HG02884 (cell line): ENCODE measurements at regions not wholly inside any gene's neighbourhood (a gene's known extent, or its start where the extent isn't known, plus 50 kb on each side); places are given as distances from the start of the nearest gene placed in this dataset.
"Not testable (repeated sequence)": the region's sequence is repeated elsewhere in the genome, so short reads cannot be mapped to it uniquely, and the experiment has no call there.

Experiments used
- ATAC-seq: cut with Tn5 transposase; IDR thresholded peaks from one replicate; pipeline ENCODE4 v1.9.1; 2021; ENCODE audit warnings: mild to moderate bottlenecking, moderate library complexity; ENCODE audit not compliant: unreplicated experiment

DNA sequence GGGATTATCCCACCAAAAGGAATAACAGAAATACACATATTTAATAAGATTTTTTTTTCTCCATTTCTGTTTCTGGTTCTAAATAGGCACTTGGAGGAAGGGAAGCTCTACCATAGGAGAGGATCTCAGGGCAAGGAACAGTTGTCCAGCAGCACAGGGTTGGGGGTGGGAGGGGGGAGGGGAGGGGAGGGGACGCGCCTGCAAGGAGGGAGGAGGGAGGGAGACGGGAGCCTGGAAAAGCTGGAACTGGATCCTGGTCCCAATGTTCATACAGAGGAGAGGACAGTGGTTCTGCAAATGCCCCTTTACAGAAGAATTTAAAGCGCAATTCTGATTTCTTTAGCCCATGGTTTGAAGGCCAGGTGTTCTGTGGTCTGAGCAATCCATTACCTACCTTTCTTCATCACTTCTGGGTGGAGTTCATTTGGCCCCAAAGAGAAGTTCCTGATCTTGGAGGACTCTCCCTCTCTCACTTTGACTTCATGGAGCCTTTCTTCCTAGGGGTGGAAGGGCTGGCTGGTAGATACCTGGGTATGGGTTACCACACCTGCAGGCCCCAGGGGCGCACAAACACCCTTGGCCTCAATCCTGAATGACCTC, 348.9 kb upstream of the NCAM1 start:
- ATAC-seq: no peak

- ATAC-seq: no peak
Measured at GRCh38 chr11:112613051-112613972, 347.9 kb upstream of the NCAM1 start.

DNA sequence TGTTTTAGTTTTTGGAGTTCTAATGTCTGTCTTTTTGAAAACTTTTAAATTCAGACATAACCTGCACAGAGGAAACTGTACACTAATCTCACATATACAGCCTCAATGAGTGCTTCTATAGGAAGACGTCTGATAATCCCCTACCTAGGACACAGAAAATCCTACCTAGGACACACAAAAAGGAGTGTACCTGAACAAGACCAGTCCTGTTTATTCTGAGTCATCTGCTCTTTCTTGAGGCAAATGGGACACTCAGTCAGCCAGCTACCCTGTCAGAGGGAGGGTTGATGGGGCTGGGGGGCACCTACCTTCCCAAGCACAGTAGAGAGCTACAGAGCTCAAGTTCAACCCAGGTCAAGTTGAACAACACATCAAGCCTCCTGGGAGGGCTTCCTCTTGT, 346.6 kb upstream of the NCAM1 start:
- ATAC-seq: no peak

DNA sequence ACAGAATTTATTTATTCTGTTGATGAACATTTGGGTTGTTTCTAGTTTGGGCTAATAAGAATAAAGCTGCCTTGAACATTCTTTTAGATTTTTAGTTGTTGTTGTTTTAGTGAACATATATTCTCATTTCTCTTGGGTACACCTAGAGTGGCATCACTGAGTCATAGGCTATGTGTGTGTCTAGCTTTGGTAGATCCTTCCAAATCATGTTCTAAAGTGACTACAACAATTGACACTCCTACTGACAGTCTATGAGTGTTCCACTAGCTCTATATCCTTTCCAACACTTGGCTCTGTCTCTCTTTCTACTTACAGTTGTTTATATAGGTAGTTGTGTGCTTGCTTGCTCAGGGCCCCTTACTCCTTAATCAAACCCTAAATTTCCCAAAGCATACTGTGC, 346.0 kb upstream of the NCAM1 start:
- ATAC-seq: no peak

- ATAC-seq: no peak
Measured at GRCh38 chr11:112615891-112616290, 345.3 kb upstream of the NCAM1 start.

- no peak for ATAC-seq
Measured at GRCh38 chr11:112616327-112617097, 344.7 kb upstream of the NCAM1 start.

DNA sequence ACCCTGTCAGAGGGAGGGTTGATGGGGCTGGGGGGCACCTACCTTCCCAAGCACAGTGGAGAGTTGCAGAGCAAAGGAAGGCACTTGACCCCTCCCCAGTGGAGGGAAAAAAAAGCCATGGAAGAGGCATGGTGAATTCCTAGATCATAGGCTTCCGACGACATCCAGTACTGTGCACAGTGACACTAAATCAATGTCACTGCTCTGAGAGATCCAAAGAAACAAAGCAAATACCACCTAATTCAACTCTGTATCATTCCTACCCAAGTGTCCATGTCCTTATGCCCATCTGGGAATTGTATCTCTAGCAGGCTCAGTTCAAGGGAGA, 344.2 kb upstream of the NCAM1 start:
- ATAC-seq: no peak

DNA sequence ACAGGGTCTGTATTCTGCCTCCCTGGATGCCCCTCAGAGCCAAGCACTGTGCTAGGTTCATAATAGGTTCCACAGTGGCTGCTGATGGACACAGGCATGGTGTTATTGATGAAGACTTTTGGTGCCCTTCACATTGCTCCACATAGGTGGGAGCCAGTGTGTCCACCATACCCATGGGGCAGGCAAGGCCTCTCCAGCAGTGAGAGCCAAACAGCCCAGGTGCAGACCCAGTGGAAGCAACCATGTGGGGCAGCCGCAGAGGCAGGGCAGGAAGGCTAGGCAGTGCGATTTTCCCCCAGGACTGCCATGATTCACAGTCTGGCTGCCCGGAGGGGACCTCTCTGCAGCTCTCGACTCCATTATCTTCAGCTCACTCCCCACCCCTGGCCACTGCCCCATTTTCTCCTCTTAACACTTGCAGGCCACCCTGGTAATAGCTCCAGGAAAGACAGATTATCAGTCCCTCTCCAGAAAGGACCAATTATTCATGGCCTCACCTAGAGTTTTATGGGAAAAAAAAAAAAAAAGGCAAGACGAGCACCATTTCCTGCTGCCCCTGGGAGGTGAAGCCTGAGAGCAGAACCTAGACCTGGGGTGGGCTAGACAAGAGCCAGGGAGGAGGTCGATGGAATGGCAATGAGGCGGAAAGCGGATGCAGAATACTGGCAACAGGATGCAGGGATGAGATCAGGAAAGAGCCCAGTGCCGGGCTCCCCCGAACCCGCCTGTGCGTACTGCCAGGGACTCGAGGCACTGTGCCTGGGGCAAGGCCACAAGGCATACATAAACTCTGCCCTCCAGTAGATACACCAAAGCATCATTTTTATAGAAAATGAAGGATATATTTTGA, 343.0 kb upstream of the NCAM1 start:
- no peak for ATAC-seq

GRCh38 chr11:112619106-112619505, 342.1 kb upstream of the NCAM1 start:
- no peak for ATAC-seq

- ATAC-seq: peak; percentile 49
Measured at GRCh38 chr11:112620621-112621394, 340.4 kb upstream of the NCAM1 start.

DNA sequence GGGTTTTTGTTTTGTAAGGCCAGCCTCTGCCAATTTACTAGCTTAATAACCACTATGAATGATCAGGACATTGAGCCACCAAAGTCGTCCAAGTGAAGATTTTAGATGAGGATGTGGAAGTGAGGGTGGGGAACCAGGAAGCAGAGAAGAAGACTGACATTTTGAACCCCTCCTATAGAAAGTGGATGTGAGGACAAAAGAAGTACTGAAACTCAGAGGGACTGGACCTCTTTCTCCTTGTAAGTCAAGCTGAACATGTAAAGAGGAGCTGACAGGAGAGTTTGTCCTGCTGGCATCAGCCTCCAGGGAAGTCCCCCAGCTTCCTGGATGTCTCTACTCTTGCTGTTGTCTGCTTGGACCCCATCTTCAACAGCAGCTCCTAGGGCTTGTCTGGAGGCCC, 338.2 kb upstream of the NCAM1 start:
- no peak for ATAC-seq

DNA sequence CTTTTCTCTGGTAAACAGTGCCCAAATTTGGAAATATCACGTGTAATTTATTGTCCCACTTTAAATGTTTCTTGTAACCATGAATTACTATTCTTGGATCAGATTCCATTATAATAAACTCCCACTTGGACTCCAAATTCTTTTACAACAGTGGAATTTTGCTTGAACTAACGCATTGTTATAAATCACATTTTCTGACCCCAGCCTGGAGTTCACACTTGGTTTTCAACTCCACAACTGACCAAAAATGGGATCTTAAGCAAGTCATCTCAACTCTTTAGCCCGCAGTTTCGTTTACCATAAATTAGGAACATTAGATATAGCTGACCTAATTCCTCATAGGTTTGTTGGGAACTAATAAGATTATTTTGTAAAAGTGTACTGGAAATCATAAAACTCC, 336.8 kb upstream of the NCAM1 start:
- no peak for ATAC-seq

GRCh38 chr11:112624971-112625370, 336.2 kb upstream of the NCAM1 start:
- not testable (repeated sequence) for ATAC-seq

DNA sequence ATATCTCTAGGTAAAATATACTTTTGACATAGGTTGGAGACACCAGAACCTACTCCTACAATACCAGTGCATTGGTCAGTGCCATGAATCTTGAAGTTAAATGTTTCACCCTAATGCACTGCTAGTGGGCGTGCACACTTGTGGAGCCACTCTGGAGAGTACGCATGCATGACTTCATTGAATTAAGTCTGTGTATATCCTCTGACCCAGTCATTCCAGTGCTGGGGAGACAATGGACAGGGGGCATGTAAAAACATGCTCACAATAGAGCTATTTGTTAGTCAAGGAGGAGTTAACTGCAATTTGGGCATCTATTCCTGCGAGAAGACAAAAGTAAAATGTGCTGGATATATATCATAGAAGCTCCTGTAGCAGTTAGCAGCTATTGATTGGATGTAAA, 335.4 kb upstream of the NCAM1 start:
- ATAC-seq: no peak

- no peak for ATAC-seq
Measured at GRCh38 chr11:112626731-112627130, 334.5 kb upstream of the NCAM1 start.

- peak; percentile 63 for ATAC-seq
Measured at GRCh38 chr11:112627588-112628045, 333.6 kb upstream of the NCAM1 start.

- ATAC-seq: no peak
Measured at GRCh38 chr11:112628676-112629075, 332.5 kb upstream of the NCAM1 start.

DNA sequence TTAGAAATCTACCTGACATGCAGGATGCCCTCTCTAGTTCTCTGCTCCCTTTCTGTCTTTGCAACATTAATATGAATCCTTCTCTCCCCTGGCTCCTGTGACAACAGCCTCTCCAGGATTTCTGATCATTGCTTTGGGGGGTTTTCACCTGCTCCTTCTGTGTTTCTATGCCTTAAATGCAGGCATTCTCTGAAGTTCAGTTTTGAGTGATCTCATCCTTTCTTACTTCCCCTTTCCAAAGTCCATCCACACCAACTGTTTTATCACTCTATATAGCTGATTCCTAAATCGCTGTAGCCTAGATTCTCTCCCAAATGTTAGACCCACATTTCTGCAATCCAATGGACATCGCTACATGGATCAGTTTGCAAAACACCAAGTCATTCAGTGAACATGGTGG, 330.7 kb upstream of the NCAM1 start:
- no peak for ATAC-seq

DNA sequence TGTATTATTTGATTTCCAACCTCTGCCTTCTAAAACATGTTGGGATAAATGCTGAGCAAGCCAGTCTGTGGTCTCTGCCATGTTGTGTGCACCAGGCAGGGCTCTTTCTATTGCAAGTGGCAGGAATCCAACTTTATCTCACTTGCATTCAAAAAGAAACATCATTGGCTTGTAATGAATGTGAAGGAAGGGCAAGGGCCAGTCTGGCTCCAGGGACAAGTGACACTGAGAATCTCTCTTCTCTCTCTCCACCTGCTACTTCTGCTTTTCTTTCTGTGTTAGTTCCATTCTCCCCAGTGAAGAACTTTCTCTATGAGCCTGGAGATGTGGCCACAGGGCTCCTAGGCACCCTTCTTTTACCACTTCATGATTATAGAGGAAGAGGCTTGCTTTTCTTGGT, 329.9 kb upstream of the NCAM1 start:
- no peak for ATAC-seq

DNA sequence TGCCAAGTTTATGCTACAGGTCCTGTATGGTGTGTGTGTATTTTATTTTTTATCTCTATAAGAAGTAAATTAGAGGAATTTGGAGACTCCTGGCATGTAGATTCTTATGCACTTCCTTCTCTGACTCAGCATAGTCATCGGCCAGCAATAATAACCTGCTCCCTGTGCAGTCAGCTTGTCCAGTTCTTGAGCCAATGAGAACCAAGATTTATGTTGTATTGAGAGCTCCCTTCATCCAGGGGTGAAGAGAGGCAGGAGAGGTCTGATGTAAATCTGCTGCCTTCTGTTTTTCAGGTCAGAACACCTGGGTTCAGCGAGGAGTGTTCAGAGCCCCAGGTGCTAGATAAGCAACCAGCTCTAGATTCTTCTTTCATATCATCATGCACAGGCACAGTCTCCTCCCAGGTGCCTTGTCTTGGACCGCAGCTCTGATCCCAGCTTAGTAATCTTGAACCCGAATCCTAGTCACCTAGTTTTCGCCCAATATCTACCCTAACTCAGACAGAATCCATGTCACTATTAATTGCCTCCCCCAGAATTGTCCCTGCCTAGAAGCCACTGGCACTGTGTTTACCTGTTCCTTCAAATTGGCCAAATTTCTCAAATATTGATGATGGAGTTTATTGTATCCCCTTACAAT, 328.2 kb upstream of the NCAM1 start:
- no peak for ATAC-seq
